Panc1 (cell line): ENCODE measurements at regions not wholly inside any gene's neighbourhood (a gene's known extent, or its start where the extent isn't known, plus 50 kb on each side); places are given as distances from the start of the nearest gene placed in this dataset.
"Not testable (repeated sequence)": the region's sequence is repeated elsewhere in the genome, so short reads cannot be mapped to it uniquely, and the experiment has no call there.

ENCODE experiments used
- ATAC-seq: fragments of 200-7000 bp; cut with Tn5 transposase; 2 replicates; pipeline ENCODE4 v1.9.1; 2020; ENCODE audit warnings: mild to moderate bottlenecking, moderate library complexity
- BruUV-seq: library from RNA; stranded (reverse); fragments of 400-500 nt; replicated peaks from 2 replicates; lab custom pipeline; 2021; lab: Mats Ljungman, UMichigan
- CTCF ChIA-PET: fragments of 300-600 bp; sonication (Branson Sonifier 250); formaldehyde crosslinking; loops from one replicate; lab custom pipeline; 2022; ENCODE audit warnings: antibody characterized with exemption; lab: Charles Lee
- POLR2A ChIA-PET: fragments of 300-600 bp; sonication (Branson Sonifier 250); formaldehyde crosslinking; loops from one replicate; lab custom pipeline; 2022; ENCODE audit warnings: antibody characterized with exemption; lab: Charles Lee
- DNase-seq: peaks from one replicate; pipeline ENCODE4 v3.0.0-alpha.2; 2010; ENCODE audit warnings: low read depth, low spot score
- H3K27ac ChIP-seq: 2 replicates; pipeline ENCODE4 v1.5.1; 2011; ENCODE audit warnings: mild to moderate bottlenecking, low read length, inconsistent platforms
- H3K27me3 ChIP-seq: fragments of 200-500 bp; sonication (Bioruptor generic); 2 replicates; pipeline ENCODE4 v1.6.0; 2014; ENCODE audit warnings: low read length, inconsistent platforms; ENCODE audit not compliant: control insufficient read depth, insufficient read depth
- H3K36me3 ChIP-seq: fragments of 200-500 bp; sonication (Bioruptor generic); 2 replicates; pipeline ENCODE4 v1.5.1; 2014; ENCODE audit warnings: inconsistent platforms, mild to moderate bottlenecking, low read length, moderate library complexity; ENCODE audit not compliant: control insufficient read depth, insufficient read depth
- H3K4me1 ChIP-seq: 2 replicates; pipeline ENCODE4 v1.5.1; 2011; ENCODE audit warnings: inconsistent platforms, mild to moderate bottlenecking, low read length, moderate library complexity; ENCODE audit not compliant: control insufficient read depth, insufficient read depth
- H3K4me3 ChIP-seq, 2 experiments: 2 replicates each; pipeline ENCODE4 v1.5.1; 2011 to 2012; ENCODE audit warnings: low read depth in 2 of 2, low read length in 2 of 2, mild to moderate bottlenecking in 2 of 2, inconsistent platforms in 1 of 2, moderate library complexity in 1 of 2
- H3K9me3 ChIP-seq: fragments of 200-500 bp; sonication (Bioruptor generic); 2 replicates; pipeline ENCODE4 v1.5.1; 2014; ENCODE audit warnings: low read depth, mild to moderate bottlenecking, inconsistent platforms, low read length, moderate library complexity; ENCODE audit not compliant: control insufficient read depth, insufficient read depth
- POLR2AphosphoS5 ChIP-seq: IDR thresholded peaks from 2 replicates; pipeline ENCODE4 v1.6.1; 2012; ENCODE audit warnings: mild to moderate bottlenecking, low read depth, low read length, moderate library complexity
- SIN3A ChIP-seq: IDR thresholded peaks from 2 replicates; pipeline ENCODE4 v1.6.1; 2012; ENCODE audit warnings: low read depth, mild to moderate bottlenecking, low read length, moderate library complexity, borderline replicate concordance; ENCODE audit not compliant: insufficient read depth
- TCF7L2 ChIP-seq: IDR thresholded peaks from 2 replicates; pipeline ENCODE4 v1.6.1; 2011; ENCODE audit warnings: mild to moderate bottlenecking, low read depth, low read length, inconsistent platforms
- in situ Hi-C: cut with HindIII; loops from 2 replicates; pipeline ENCODE4 v1.10.0; 2016; ENCODE audit warnings: low sequenced_read_pairs, low pct_unique_long_range_greater_than_20kb
- intact Hi-C: fragments of 100-400 bp; cut with micrococcal nuclease; formaldehyde crosslinking; loops from one replicate; pipeline ENCODE4 v1.10.0; 2022; ENCODE audit not compliant: unreplicated experiment
- TF ChIP-seq, protein P1 (sequence below): fragments of 450-650 bp; IDR thresholded peaks from 2 replicates; pipeline ENCODE4 v1.5.1; 2017; ENCODE audit warnings: mild to moderate bottlenecking
- TF ChIP-seq, protein P2 (sequence below), 2 experiments: IDR thresholded peaks; 2 replicates each; pipeline ENCODE4 v1.6.1; 2011 to 2012; ENCODE audit warnings: low read depth in 2 of 2, control low read depth in 1 of 2, low read length in 1 of 2, mild to moderate bottlenecking in 1 of 2, moderate library complexity in 1 of 2; ENCODE audit not compliant: insufficient read depth in 1 of 2

DNA sequence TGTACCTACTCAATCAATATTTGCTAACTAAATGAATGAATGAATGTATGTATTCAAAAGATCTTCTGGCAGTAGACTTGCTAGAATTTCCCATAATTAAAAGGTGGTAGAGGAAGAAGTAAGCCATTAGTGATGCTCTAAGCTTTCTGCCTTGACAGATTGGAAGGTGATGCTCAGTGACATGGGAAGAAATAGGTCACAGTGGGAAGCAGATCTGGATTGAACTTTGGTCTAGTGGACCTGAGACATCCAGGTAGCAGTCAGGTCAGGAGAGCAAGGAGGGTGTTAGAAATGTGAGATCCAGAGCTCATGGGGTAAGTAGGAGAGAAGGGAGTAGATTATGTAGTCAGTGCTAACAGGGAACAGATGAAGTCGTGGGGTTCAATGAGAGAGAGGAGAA is 106.4 kb downstream of the SNX5 start:
- Histone ChIP-seq H3K9me3 (no peaks in the 10 kb centered on the region), H3K36me3 (no peaks in the 10 kb centered on the region), H3K27me3 (no peaks in the 10 kb centered on the region), H3K27ac (no peak overlapping the region), H3K4me1 (peaks cover 4% of the 10 kb centered on the region; the same call in 1 of the 2 replicates), H3K4me3 (no peak overlapping the region)
- no peak for ATAC-seq
- intact Hi-C loops = no loop called here
- in situ Hi-C loops = no loop called here
- ChIA-PET CTCF (no interaction called here), POLR2A (no interaction called here)
- TF ChIP-seq POLR2AphosphoS5 = no peak
- TF ChIP-seq, protein P1, sequence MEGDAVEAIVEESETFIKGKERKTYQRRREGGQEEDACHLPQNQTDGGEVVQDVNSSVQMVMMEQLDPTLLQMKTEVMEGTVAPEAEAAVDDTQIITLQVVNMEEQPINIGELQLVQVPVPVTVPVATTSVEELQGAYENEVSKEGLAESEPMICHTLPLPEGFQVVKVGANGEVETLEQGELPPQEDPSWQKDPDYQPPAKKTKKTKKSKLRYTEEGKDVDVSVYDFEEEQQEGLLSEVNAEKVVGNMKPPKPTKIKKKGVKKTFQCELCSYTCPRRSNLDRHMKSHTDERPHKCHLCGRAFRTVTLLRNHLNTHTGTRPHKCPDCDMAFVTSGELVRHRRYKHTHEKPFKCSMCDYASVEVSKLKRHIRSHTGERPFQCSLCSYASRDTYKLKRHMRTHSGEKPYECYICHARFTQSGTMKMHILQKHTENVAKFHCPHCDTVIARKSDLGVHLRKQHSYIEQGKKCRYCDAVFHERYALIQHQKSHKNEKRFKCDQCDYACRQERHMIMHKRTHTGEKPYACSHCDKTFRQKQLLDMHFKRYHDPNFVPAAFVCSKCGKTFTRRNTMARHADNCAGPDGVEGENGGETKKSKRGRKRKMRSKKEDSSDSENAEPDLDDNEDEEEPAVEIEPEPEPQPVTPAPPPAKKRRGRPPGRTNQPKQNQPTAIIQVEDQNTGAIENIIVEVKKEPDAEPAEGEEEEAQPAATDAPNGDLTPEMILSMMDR = no peak
- TF ChIP-seq, protein P2, sequence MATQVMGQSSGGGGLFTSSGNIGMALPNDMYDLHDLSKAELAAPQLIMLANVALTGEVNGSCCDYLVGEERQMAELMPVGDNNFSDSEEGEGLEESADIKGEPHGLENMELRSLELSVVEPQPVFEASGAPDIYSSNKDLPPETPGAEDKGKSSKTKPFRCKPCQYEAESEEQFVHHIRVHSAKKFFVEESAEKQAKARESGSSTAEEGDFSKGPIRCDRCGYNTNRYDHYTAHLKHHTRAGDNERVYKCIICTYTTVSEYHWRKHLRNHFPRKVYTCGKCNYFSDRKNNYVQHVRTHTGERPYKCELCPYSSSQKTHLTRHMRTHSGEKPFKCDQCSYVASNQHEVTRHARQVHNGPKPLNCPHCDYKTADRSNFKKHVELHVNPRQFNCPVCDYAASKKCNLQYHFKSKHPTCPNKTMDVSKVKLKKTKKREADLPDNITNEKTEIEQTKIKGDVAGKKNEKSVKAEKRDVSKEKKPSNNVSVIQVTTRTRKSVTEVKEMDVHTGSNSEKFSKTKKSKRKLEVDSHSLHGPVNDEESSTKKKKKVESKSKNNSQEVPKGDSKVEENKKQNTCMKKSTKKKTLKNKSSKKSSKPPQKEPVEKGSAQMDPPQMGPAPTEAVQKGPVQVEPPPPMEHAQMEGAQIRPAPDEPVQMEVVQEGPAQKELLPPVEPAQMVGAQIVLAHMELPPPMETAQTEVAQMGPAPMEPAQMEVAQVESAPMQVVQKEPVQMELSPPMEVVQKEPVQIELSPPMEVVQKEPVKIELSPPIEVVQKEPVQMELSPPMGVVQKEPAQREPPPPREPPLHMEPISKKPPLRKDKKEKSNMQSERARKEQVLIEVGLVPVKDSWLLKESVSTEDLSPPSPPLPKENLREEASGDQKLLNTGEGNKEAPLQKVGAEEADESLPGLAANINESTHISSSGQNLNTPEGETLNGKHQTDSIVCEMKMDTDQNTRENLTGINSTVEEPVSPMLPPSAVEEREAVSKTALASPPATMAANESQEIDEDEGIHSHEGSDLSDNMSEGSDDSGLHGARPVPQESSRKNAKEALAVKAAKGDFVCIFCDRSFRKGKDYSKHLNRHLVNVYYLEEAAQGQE (IDR thresholded peaks at IDR 0.05; ENCODE audit: insufficient read depth in 1 of 2, low read depth in 2 of 2, low read length in 1 of 2) = no peak
- no peak for TF ChIP-seq TCF7L2
- TF ChIP-seq SIN3A = no peak
- no peak for DNase-seq
- no TSS peak for BruUV-seq

DNA sequence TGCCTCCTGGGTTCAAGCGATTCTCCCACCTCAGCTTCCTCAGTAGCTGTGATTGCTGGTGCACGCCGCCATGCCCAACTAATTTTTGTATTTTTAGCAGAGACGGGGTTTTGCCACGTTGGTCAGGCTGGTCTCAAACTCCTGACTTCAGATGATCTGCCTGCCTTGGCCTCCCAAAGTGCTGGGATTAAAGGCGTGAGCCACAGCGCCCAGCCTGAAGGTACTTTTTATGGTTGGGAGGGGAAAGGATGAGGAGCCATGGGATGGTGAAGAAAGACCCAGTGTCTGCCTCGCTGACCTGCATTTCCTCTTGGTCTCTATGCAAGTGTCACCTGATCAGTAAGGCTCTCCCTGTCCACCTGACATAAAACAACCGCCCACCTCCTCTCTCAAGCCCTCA is 107.0 kb downstream of the SNX5 start:
- H3K9me3 ChIP-seq, H3K36me3 ChIP-seq, H3K27ac ChIP-seq, DNase-seq, POLR2A ChIA-PET, in situ Hi-C loops, H3K27me3 ChIP-seq, intact Hi-C loops, CTCF ChIA-PET, BruUV-seq, H3K4me3 ChIP-seq, H3K4me1 ChIP-seq, ATAC-seq: not testable (repeated sequence)

DNA sequence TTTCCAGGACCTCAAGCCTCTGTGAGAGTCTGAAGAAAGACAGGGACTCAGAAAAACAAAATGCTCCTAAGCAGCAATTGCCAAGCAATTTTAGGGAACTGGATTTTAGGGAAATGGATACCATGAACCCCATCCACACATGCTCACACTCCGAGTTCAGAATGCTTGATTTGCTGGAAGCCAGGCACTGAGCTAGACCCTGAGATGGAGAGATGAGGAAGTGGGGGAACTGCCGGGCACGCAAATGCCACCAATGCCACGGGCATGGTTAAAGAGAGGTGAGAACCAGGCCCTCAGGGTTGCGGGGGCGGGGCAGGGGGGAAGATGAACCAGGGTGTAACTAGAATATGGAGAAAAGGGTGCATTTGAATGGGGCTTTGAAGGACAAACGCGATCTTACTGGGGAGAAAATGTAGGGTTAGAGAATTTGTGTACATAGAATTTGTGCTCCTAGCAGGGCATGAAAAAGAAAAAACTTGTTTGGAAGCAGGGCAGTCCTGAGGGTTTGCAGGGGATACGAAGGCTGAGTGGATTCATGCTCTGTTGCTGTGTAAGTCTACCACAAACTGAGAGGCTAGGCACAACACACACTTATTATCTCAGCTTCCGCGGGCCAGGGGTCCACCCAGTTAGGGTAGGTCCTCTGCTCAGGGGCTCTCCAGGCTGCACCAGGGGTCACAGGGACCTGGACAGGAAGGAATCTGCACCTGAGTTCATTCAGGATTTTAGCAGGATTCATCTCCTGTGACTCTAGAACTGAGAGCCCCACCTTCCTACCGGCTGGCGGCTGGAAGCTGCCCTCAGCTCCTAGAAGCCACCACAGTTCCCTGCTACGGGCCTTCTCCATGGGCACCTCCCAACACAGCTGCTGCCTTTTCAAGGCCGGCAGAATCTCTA is 108.0 kb downstream of the SNX5 start:
- ATAC-seq (no peak), DNase-seq (no peak)
- no peaks in the 10 kb centered on the region for H3K9me3 ChIP-seq
- TF ChIP-seq TCF7L2 (no peak), POLR2AphosphoS5 (no peak), SIN3A (no peak)
- TF ChIP-seq, protein P1 = no peak
- TF ChIP-seq, protein P2 (IDR thresholded peaks at IDR 0.05; ENCODE audit: insufficient read depth in 1 of 2, low read depth in 2 of 2, low read length in 1 of 2) = no peak
- H3K27me3 ChIP-seq = no peaks in the 10 kb centered on the region
- H3K4me1 ChIP-seq = peaks cover 4% of the 10 kb centered on the region; the same call in 1 of the 2 replicates
- no TSS peak for BruUV-seq
- no peaks in the 10 kb centered on the region for H3K36me3 ChIP-seq
- no peak overlapping the region for H3K4me3 ChIP-seq
- in situ Hi-C loops (no loop called here), intact Hi-C loops (no loop called here)
- ChIA-PET POLR2A (no interaction called here), CTCF (no interaction called here)
- no peak overlapping the region for H3K27ac ChIP-seq
